ENCODE measurements at regions not wholly inside any gene's neighbourhood (a gene's known extent, or its start where the extent isn't known, plus 50 kb on each side); places are given as distances from the start of the nearest gene placed in this dataset.

- H3K9me3 Mint-ChIP-seq (ENCODE audit: unreplicated experiment): no peaks in the 10 kb centered on the region
- POLR2A ChIA-PET: interaction anchor here (1.0 kb wide), 1 partner anchor 12 kb away, joined by 3 read pairs; no protein-coding TSS in a partner anchor
- no peak for TF ChIP-seq CTCF (IDR thresholded peaks at IDR 0.05; ENCODE audit: unreplicated experiment)
- BruUV-seq (replicated peaks): no TSS peak
- H3K27me3 Mint-ChIP-seq (ENCODE audit: insufficient read depth, unreplicated experiment): no peaks in the 10 kb centered on the region
- no peak overlapping the region for H3K27ac Mint-ChIP-seq (ENCODE audit: low read depth, unreplicated experiment)
- intact Hi-C loops (cut with micrococcal nuclease): no loop called here
- CTCF ChIA-PET: no interaction called here
- no peak overlapping the region for H3K4me3 Mint-ChIP-seq (ENCODE audit: unreplicated experiment)
- H3K36me3 Mint-ChIP-seq (ENCODE audit: insufficient read depth, unreplicated experiment): no peaks in the 10 kb centered on the region
- no peak for DNase-seq (ENCODE audit: unreplicated experiment)
- H3K4me1 Mint-ChIP-seq (ENCODE audit: insufficient read depth, unreplicated experiment): peaks cover 4% of the 10 kb centered on the region
These were observed 53.8 kb upstream of the CLEC14A start for GRCh38 chr14:38309522-38310277.

Measured in MCF 10A (cell line).